ENCODE measurements at regions not wholly inside any gene's neighbourhood (a gene's known extent, or its start where the extent isn't known, plus 50 kb on each side); places are given as distances from the start of the nearest gene placed in this dataset.

GRCh38 chr1:238652346-238652968 lies 733.9 kb upstream of the CHRM3 start:
- Histone ChIP-seq H3K4me2 (ENCODE audit: insufficient read depth, low read length) (no peak overlapping the region), H3K27me3 (ENCODE audit: insufficient read depth, low read length, poor library complexity) (no peaks in the 10 kb centered on the region), H3K4me3 (ENCODE audit: low read depth in 1 of 2, low read length in 2 of 2) (no peak overlapping the region), H2AFZ (ENCODE audit: low read depth, low read length) (no peak overlapping the region), H3K27ac (ENCODE audit: low read length) (no peak overlapping the region), H3K36me3 (ENCODE audit: insufficient read depth, low read length) (no peaks in the 10 kb centered on the region), H3K79me2 (ENCODE audit: insufficient read depth, low read length) (no peaks in the 10 kb centered on the region), H3K4me1 (ENCODE audit: insufficient read depth, low read length) (no peaks in the 10 kb centered on the region), H3K9me3 (ENCODE audit: insufficient read depth, low read length, severe bottlenecking) (no peaks in the 10 kb centered on the region), H3K9ac (ENCODE audit: low read depth, low read length) (no peak overlapping the region), H4K20me1 (ENCODE audit: insufficient read depth, low read length) (no peaks in the 10 kb centered on the region)
- TF ChIP-seq CTCF (IDR thresholded peaks at IDR 0.05; ENCODE audit: borderline replicate concordance, extremely low read depth, low read length, poor library complexity, severe bottlenecking): no peak
- no peak for TF ChIP-seq EZH2 (IDR thresholded peaks at IDR 0.05; ENCODE audit: borderline replicate concordance, low read depth, low read length, severe bottlenecking)
- ATAC-seq (ENCODE audit: insufficient read depth, low read depth) (no peak), DNase-seq (no peak)

GRCh38 chr1:238649200-238649599 lies 737.2 kb upstream of the CHRM3 start:
- Histone ChIP-seq H3K4me1 (ENCODE audit: insufficient read depth, low read length) (no peaks in the 10 kb centered on the region), H3K9ac (ENCODE audit: low read depth, low read length) (no peak overlapping the region), H3K9me3 (ENCODE audit: insufficient read depth, low read length, severe bottlenecking) (no peaks in the 10 kb centered on the region), H3K4me2 (ENCODE audit: insufficient read depth, low read length) (no peak overlapping the region), H3K27ac (ENCODE audit: low read length) (no peak overlapping the region), H3K36me3 (ENCODE audit: insufficient read depth, low read length) (no peaks in the 10 kb centered on the region), H4K20me1 (ENCODE audit: insufficient read depth, low read length) (no peaks in the 10 kb centered on the region), H3K4me3 (ENCODE audit: low read depth in 1 of 2, low read length in 2 of 2) (no peak overlapping the region), H3K27me3 (ENCODE audit: insufficient read depth, low read length, poor library complexity) (no peaks in the 10 kb centered on the region), H2AFZ (ENCODE audit: low read depth, low read length) (no peak overlapping the region), H3K79me2 (ENCODE audit: insufficient read depth, low read length) (no peaks in the 10 kb centered on the region)
- TF ChIP-seq EZH2 (IDR thresholded peaks at IDR 0.05; ENCODE audit: borderline replicate concordance, low read depth, low read length, severe bottlenecking) (no peak), CTCF (IDR thresholded peaks at IDR 0.05; ENCODE audit: borderline replicate concordance, extremely low read depth, low read length, poor library complexity, severe bottlenecking) (no peak)
- ATAC-seq (ENCODE audit: insufficient read depth, low read depth) (no peak), DNase-seq (no peak)

GRCh38 chr1:238648751-238649150 lies 737.6 kb upstream of the CHRM3 start:
- Histone ChIP-seq H4K20me1 (ENCODE audit: insufficient read depth, low read length) (no peaks in the 10 kb centered on the region), H3K4me2 (ENCODE audit: insufficient read depth, low read length) (no peak overlapping the region), H3K36me3 (ENCODE audit: insufficient read depth, low read length) (no peaks in the 10 kb centered on the region), H3K27ac (ENCODE audit: low read length) (no peak overlapping the region), H3K79me2 (ENCODE audit: insufficient read depth, low read length) (no peaks in the 10 kb centered on the region), H3K4me1 (ENCODE audit: insufficient read depth, low read length) (no peaks in the 10 kb centered on the region), H3K9me3 (ENCODE audit: insufficient read depth, low read length, severe bottlenecking) (no peaks in the 10 kb centered on the region), H2AFZ (ENCODE audit: low read depth, low read length) (no peak overlapping the region), H3K9ac (ENCODE audit: low read depth, low read length) (no peak overlapping the region), H3K27me3 (ENCODE audit: insufficient read depth, low read length, poor library complexity) (no peaks in the 10 kb centered on the region), H3K4me3 (ENCODE audit: low read depth in 1 of 2, low read length in 2 of 2) (no peak overlapping the region)
- DNase-seq (no peak), ATAC-seq (ENCODE audit: insufficient read depth, low read depth) (no peak)
- TF ChIP-seq CTCF (IDR thresholded peaks at IDR 0.05; ENCODE audit: borderline replicate concordance, extremely low read depth, low read length, poor library complexity, severe bottlenecking): no peak
- TF ChIP-seq EZH2 (IDR thresholded peaks at IDR 0.05; ENCODE audit: borderline replicate concordance, low read depth, low read length, severe bottlenecking): no peak

Data from DND-41 (cell line).